T-helper 2 cell treated with Interferon-gamma antibody and Interleukin-4, amounts not matched to agents 5 μg/mL and 100 μg/mL, for 36 hours (primary cell): ENCODE measurements at regions not wholly inside any gene's neighbourhood (a gene's known extent, or its start where the extent isn't known, plus 50 kb on each side); places are given as distances from the start of the nearest gene placed in this dataset.

Experiments
- DNase-seq: peaks from one replicate; pipeline ENCODE4 v3.0.0; 2021; ENCODE audit warnings: low spot score
- H3K27ac Mint-ChIP-seq: one replicate; pipeline ENCODE4 v1.8.0; 2021; ENCODE audit warnings: mild to moderate bottlenecking, mixed read lengths
- H3K27me3 Mint-ChIP-seq: one replicate; pipeline ENCODE4 v1.8.0; 2021; ENCODE audit warnings: low read depth, mixed read lengths
- H3K36me3 Mint-ChIP-seq: one replicate; pipeline ENCODE4 v1.8.0; 2021; ENCODE audit warnings: low read depth, mixed read lengths
- H3K4me1 Mint-ChIP-seq: one replicate; pipeline ENCODE4 v1.8.0; 2021; ENCODE audit warnings: low read depth, mixed read lengths
- H3K4me3 Mint-ChIP-seq: one replicate; pipeline ENCODE4 v1.8.0; 2022; ENCODE audit warnings: mild to moderate bottlenecking, moderate library complexity, mixed read lengths
- H3K9me3 Mint-ChIP-seq: one replicate; pipeline ENCODE4 v1.8.0; 2021; ENCODE audit warnings: mixed read lengths

DNA sequence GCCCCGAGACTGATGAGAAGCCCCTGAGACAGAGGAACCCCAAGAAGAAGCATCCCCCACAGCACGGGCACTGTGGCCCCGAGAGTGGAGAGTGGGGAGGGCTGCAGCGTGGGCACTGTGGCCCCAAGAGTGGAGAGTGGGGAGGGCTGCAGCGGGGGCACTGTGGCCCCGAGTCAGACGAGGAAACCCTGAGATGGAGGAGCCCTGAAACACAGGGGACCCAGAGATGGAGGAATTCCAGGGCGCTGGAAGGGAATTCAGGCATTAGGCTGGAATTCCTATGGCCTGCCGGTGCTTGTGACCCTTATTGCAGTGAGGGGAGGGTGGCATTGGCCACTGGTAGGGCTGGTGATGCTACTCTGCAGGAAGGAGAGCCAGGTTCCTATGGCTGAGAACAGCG, 168.6 kb upstream of the SHH start:
- H3K27me3 Mint-ChIP-seq: peaks cover 13% of the 10 kb centered on the region
- no peak for DNase-seq
- H3K36me3 Mint-ChIP-seq: no peaks in the 10 kb centered on the region
- H3K9me3 Mint-ChIP-seq: no peaks in the 10 kb centered on the region
- no peak overlapping the region for H3K4me3 Mint-ChIP-seq
- H3K27ac Mint-ChIP-seq: no peak overlapping the region
- H3K4me1 Mint-ChIP-seq: no peaks in the 10 kb centered on the region

DNA sequence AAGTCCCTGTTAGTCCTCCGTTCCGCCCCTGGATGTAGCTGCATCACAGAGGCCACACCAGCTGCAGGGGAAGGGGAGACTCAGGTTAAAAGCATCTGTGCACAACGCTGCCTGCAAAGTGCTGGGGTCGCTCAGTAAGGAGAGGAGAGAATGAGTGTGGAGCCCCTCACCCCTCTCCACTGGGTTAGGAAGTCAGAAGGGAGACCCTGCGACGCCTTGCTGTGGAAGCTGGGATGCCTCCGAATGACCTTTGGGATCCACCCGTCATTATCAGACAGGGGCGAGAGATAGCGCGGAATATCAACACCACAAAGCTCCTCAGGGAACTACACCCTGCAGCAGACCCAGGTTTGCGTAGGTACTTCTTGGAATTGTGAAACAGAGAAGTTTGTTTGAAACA, 167.7 kb upstream of the SHH start:
- no peak for DNase-seq
- Mint-ChIP-seq H3K4me3 (no peak overlapping the region), H3K4me1 (no peaks in the 10 kb centered on the region), H3K9me3 (no peaks in the 10 kb centered on the region), H3K27me3 (peaks cover 14% of the 10 kb centered on the region), H3K36me3 (no peaks in the 10 kb centered on the region), H3K27ac (no peak overlapping the region)

DNA sequence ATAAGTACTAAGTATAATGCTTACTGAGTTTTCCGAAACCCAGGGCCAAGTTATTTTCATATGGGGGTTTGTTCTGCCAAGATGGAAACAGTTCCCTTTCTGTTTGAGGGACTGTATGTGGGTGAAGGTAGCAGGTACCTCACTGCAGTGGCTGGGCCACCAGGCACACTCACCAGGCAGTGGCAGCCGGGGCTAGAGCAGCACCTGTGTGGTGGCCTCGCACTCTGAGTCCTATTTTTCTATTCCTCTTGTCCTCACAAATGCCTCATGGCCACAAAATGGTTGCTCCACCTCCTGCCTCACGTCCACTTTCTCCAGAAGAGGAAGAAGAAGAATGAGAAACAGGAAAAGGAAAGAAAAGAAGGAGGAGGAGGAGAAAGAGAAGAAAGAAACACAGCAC, 167.3 kb upstream of the SHH start:
- H3K36me3 Mint-ChIP-seq: no peaks in the 10 kb centered on the region
- H3K27ac Mint-ChIP-seq: no peak overlapping the region
- no peak overlapping the region for H3K4me3 Mint-ChIP-seq
- DNase-seq: no peak
- H3K4me1 Mint-ChIP-seq: no peaks in the 10 kb centered on the region
- H3K27me3 Mint-ChIP-seq: peaks cover 14% of the 10 kb centered on the region
- no peaks in the 10 kb centered on the region for H3K9me3 Mint-ChIP-seq

DNA sequence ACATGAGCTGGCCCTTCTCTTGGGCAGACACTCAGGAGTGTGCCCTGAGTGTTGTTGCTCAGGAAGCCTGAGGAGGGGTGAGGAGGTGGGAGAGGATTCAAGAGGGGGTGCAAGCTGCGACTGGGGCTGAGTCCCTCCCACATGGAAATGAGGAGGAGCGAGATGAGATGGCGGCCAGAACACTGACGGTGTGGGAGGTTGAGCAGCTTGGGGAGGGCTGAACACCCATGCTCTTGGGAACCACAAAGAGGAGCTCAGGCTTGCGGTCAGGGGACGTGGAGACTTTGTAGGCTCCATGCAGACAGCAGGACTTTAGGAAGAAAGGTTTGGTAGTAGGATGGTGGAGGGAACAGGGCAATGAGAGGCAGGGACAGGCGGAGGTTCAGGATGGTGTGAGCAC, 163.2 kb upstream of the SHH start:
- Mint-ChIP-seq H3K27ac (no peak overlapping the region), H3K9me3 (no peaks in the 10 kb centered on the region), H3K36me3 (no peaks in the 10 kb centered on the region), H3K4me3 (no peak overlapping the region), H3K4me1 (no peaks in the 10 kb centered on the region), H3K27me3 (peaks cover 18% of the 10 kb centered on the region)
- no peak for DNase-seq

DNA sequence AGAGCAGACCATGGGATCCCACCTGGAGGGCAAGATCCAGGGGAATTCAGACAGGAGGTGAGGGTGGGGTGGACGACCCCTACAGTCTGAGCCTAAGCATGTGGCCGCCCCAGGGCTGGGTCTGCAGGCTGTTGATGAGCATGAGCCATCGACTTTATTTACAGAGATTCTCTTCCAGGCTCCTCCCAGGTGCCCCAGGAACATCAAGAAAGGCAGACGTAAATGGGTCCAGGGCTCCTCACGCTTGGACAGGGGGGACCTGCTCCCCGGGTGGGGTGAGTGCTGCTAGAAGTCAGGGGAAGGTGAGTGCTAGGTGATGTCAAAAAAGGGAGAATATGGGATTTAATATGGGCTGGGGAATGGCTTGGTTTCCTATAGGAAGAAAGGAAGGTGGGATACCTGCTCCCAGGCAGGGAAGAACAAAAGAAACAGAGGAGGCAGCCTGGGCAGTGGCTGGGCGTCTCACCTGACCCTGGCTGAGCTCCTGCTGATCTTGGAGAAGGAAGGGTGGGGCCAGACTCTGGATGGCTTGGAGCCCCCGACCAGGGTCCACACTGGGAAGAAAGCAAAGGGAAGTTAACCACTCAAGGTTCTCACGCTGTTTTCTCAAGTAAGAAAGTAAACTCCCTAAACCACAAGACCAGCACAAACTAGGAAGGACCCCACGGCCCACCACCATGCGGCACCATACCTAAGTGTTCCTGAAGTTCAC, 162.1 kb upstream of the SHH start:
- H3K27ac Mint-ChIP-seq: no peak overlapping the region
- H3K4me1 Mint-ChIP-seq: no peaks in the 10 kb centered on the region
- no peaks in the 10 kb centered on the region for H3K9me3 Mint-ChIP-seq
- peaks cover 18% of the 10 kb centered on the region for H3K27me3 Mint-ChIP-seq
- H3K4me3 Mint-ChIP-seq: no peak overlapping the region
- no peaks in the 10 kb centered on the region for H3K36me3 Mint-ChIP-seq
- DNase-seq: no peak

DNA sequence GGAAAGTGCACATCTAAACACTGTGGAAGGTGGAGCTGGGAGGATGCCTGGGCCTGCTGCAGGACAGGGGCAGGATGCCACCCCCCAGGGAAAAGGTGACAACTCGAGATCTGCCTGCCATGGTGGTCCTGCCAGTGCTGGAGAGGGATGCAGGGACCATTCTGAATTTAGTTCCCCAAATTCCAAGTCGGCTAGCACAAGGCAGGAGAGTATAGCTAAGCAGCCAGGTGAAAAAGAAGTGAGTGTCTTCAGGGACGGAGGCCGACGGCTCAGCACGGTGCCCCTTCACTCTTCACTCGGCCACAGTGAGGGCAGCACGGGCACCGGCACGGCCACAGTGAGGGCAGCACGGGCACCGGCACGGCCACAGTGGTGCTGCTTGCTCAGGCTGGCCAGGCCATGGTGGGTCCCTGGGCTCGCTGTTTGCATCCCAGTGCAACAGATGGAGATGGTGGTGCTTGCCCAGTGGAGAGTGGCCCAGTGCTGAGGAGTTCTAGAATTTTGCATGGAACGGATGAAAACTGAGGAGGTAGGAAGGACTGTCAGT, 161.3 kb upstream of the SHH start:
- Mint-ChIP-seq H3K9me3 (no peaks in the 10 kb centered on the region), H3K27ac (no peak overlapping the region), H3K27me3 (peaks cover 14% of the 10 kb centered on the region), H3K36me3 (no peaks in the 10 kb centered on the region), H3K4me1 (no peaks in the 10 kb centered on the region), H3K4me3 (no peak overlapping the region)
- no peak for DNase-seq

DNA sequence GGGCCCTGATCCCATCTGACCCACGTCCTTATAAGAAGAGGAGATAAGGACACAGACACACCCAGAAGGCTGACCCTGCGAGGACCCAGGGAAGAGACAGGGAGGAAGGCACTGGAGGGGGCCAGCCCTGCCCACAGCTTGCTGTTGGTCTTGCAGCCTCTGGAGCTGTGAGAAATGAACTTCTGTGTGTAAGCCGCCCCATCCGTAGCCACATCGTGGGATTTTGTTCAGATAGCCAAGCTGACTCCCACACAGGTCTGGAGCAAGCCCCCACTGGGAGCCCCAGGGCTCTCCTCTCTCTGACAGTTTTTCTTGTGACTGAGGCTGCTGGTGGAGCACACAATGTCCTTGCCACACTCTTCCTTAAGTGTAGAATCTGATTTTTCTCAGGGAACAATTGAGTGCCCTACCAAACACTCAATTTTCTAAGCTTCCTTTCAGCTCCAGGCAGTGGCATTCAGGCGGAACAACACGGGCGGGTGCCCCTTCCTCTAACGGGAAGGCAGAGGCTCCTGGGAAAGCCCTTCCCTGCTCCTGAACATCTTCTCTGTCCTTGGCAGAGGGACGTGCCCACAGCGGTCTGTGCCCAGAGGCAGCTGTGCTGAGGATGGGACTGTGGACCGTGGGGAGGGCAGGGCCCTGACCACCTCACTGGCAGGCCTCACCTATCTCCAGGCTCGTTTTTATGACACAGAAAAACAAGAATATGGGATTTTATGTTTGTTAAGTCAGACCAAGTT, 160.6 kb upstream of the SHH start:
- no peaks in the 10 kb centered on the region for H3K9me3 Mint-ChIP-seq
- H3K4me1 Mint-ChIP-seq: no peaks in the 10 kb centered on the region
- H3K36me3 Mint-ChIP-seq: no peaks in the 10 kb centered on the region
- DNase-seq: no peak
- H3K4me3 Mint-ChIP-seq: no peak overlapping the region
- peaks cover 8% of the 10 kb centered on the region for H3K27me3 Mint-ChIP-seq
- no peak overlapping the region for H3K27ac Mint-ChIP-seq

DNA sequence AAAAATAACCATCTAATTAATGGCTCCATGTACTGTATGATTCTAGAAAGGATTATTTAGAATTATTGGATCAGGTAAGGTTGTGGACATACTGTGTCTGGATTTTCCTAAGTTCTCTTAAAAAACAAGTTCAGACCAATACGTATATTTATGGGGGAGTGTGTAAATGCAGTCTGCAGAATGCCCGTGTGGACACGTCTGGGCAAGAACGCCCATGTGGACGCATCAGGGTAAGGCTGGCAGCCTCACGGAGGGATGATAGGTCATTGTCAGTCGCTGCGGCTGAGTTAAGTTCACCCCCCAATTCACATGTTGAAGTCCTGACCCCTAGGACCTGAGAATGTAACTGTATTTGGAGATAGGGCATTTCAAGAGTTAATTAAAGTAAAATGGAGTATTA, 160.0 kb upstream of the SHH start:
- Mint-ChIP-seq H3K9me3 (no peaks in the 10 kb centered on the region), H3K27ac (no peak overlapping the region), H3K36me3 (no peaks in the 10 kb centered on the region), H3K4me1 (no peaks in the 10 kb centered on the region), H3K4me3 (no peak overlapping the region), H3K27me3 (peaks cover 9% of the 10 kb centered on the region)
- no peak for DNase-seq

DNA sequence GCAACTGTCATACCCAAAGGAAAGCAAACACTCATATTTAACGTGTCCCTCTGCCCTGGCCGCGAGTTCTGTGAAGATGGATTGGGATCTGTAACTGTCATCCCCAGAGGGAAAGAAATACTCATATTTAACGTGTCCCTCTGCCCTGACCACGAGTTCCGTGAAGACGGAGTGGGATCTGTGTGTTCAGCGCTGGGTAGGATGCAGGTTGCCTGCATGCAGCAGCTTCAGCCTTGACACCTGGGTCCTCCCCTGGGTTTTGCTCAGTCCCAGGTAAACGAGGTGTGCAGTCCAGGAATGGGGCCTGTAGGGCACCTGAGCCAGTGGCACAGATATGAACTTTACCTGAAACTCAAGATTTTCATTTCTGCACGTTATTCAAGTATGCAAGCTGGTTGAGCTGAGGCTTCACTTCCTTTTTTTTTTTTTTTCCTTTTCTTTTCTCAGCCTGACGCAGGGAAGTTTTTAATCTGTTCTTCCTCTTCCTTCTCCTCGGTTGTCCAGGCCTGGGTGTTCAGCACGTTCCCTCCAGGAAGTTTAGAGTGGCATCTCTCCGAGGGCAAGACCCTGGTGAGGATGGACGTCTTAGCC, 159.0 kb upstream of the SHH start:
- H3K36me3 Mint-ChIP-seq: no peaks in the 10 kb centered on the region
- H3K4me1 Mint-ChIP-seq: no peaks in the 10 kb centered on the region
- no peak overlapping the region for H3K4me3 Mint-ChIP-seq
- H3K27ac Mint-ChIP-seq: no peak overlapping the region
- H3K27me3 Mint-ChIP-seq: peaks cover 9% of the 10 kb centered on the region
- no peaks in the 10 kb centered on the region for H3K9me3 Mint-ChIP-seq
- DNase-seq: no peak

DNA sequence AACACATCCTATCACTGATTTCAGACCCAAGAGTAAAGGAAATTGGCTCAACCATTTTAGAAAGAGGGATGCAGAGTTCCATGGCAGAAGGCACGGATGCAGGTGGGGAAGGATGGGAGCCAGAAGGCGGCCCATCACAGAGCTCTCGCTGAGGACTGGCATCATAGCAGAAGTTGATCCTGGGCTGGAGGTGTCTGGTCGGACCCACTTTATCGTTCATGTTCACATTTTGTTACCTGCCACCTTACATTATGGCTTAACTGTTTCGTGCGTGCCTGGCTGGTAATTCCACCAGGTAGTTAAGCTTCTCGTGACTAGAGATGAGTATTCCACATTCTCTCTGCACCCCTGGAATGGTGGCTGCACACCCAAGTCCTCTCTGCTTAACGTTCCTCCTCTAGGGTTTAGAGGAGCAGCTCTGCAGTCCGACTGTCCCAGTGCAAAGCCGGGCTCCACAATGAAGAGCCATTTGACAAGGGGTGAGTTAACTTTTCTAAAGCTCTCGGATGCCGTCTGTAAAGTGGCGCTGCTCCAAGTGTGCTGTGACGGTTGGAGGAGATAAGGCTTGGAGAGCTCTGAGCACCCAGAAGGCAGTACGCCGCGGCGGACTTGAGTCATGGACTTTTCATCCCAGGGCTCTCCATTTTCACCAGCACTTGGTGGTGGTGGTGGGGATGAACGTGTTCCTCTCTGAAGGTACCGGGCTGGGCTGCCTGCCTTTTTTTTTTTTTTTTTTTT, 157.1 kb upstream of the SHH start:
- H3K4me1 Mint-ChIP-seq: peaks cover 6% of the 10 kb centered on the region
- DNase-seq: no peak
- peaks cover 14% of the 10 kb centered on the region for H3K27me3 Mint-ChIP-seq
- no peaks in the 10 kb centered on the region for H3K9me3 Mint-ChIP-seq
- H3K27ac Mint-ChIP-seq: no peak overlapping the region
- no peak overlapping the region for H3K4me3 Mint-ChIP-seq
- no peaks in the 10 kb centered on the region for H3K36me3 Mint-ChIP-seq

DNA sequence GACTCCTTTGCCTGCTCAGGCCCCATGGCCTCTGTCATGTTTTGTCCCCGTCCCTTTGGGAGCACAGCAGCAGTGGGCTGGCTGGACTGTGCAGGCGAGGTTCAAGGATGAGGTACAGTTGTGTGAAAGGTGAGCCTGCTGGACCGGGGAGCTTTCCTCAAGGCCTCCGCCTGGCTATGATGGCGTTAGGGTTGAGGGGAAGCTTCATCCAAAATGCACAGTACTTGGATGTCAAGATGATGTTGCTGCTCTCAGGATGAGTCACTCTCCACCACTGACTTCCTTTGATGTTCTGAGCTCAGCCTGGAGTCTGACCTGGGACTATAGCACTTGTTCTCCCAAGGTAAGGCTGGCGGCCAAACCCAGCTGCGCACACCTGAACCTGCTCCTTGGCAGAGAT, 152.7 kb upstream of the SHH start:
- H3K36me3 Mint-ChIP-seq: no peaks in the 10 kb centered on the region
- H3K4me1 Mint-ChIP-seq: peaks cover 18% of the 10 kb centered on the region
- no peaks in the 10 kb centered on the region for H3K9me3 Mint-ChIP-seq
- no peak overlapping the region for H3K4me3 Mint-ChIP-seq
- H3K27me3 Mint-ChIP-seq: peaks cover 11% of the 10 kb centered on the region
- peak; percentile 21 for DNase-seq
- H3K27ac Mint-ChIP-seq: peak overlapping the region; percentile 51

DNA sequence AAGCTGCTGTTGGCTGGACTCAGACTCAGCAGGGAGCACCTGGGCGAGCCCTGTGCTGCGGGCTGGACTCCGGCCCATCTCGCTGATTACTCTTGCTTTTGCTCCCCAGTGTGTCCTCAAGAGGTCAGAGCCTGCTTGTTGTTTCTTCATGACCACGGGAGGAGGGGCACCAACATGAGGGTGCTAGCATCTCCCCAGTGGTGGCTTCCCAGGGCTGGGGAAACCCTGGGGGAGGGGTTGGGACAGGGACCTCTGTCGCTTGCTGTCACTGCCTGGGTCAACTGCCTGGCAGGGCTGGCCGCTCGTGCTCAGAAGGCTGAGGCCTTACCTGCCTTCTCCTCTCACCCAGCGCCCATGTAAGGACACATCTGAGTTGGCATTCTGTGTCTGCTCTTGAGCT, 152.3 kb upstream of the SHH start:
- Mint-ChIP-seq H3K4me3 (no peak overlapping the region), H3K27ac (no peak overlapping the region), H3K9me3 (no peaks in the 10 kb centered on the region), H3K4me1 (peaks cover 18% of the 10 kb centered on the region), H3K36me3 (no peaks in the 10 kb centered on the region), H3K27me3 (peaks cover 11% of the 10 kb centered on the region)
- no peak for DNase-seq

DNA sequence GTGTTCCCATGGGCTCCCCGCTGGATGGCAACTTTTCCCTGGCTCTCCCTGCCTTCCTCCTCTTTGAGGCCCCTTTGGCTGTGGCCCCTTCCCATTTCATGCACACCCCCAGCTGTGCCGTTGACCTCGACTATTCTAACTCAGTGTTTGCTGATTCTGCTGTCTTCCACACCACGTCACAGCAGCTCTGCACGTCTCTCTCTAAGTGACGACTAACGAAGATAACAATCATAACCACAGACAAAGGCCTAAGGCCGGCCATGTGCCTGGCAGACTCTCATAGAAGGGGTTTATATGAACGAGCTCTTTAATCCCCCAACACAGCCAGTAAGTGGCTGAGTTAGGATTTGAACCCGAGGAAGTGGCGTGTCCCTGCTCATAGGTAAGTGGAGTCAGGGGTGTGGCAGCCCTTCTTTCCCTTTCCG, 151.5 kb upstream of the SHH start:
- Mint-ChIP-seq H3K27ac (no peak overlapping the region), H3K9me3 (no peaks in the 10 kb centered on the region), H3K36me3 (no peaks in the 10 kb centered on the region), H3K27me3 (peaks cover 11% of the 10 kb centered on the region), H3K4me3 (no peak overlapping the region), H3K4me1 (peaks cover 18% of the 10 kb centered on the region)
- DNase-seq: no peak

DNA sequence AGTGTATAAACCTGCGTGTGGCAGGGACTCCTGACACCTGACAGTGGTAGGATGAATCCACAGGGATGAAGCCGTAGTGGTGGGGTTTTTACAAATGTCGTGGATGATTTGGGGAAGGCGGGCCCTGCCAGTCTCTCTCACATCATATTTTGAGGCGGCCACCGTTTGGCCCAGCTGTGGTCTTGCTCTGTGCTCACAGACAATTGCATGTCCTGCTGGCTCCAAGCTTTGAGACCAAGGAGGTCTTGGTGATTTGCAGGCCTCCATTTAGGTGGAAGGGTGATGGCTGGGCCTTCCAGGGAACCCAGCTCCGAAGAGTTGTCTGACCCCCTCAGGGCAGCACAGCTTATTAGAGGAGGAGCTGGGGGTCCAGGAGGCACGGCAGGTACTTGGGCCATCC, 151.1 kb upstream of the SHH start:
- H3K27me3 Mint-ChIP-seq: peaks cover 11% of the 10 kb centered on the region
- H3K4me3 Mint-ChIP-seq: no peak overlapping the region
- no peaks in the 10 kb centered on the region for H3K9me3 Mint-ChIP-seq
- peaks cover 18% of the 10 kb centered on the region for H3K4me1 Mint-ChIP-seq
- no peaks in the 10 kb centered on the region for H3K36me3 Mint-ChIP-seq
- no peak overlapping the region for H3K27ac Mint-ChIP-seq
- no peak for DNase-seq
